ENCODE measurements at regions not wholly inside any gene's neighbourhood (a gene's known extent, or its start where the extent isn't known, plus 50 kb on each side); places are given as distances from the start of the nearest gene placed in this dataset.

DNA sequence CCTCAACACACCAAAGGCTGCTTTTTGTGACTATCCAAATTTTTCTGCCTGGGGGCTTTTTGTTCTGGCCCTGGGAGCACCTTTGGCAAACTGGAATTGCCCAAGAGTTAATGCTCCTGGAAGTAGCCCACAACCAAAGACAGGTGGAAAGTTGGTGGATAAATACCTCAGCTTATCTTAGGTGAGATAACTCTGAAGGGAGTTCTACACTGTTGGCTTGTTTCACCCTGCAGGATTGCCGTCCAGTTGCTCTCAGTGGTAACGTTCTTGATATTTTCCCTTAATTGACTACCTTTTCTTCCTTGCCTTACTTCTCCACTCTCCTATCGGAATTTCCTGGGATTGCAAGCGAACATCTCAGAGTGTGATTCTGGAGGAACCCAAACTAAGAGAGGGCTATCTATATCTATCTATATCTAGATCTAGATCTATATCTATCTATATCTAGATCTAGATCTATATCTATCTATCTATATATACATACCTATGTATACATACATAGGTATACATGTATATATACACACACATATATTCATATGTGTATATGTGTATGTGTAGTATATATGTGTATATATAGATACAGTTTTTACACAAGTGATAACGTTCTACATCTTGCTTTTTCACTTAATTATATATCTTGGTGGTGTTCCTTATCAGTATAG is 82.6 kb upstream of the DHX15 start:
- no peak overlapping the region for H3K9ac ChIP-seq (ENCODE audit: low read depth in 1 of 2, low read length in 2 of 2)
- no peak overlapping the region for H3K4me3 ChIP-seq (ENCODE audit: low read depth in 1 of 2, low read length in 2 of 2)
- H3K27ac ChIP-seq (ENCODE audit: low read depth, low read length): no peak overlapping the region
- H3K27me3 ChIP-seq (ENCODE audit: control insufficient read depth in 1 of 2, insufficient read depth in 2 of 2, low read length in 2 of 2): no peaks in the 10 kb centered on the region
- no peaks in the 10 kb centered on the region for H3K36me3 ChIP-seq (ENCODE audit: control insufficient read depth in 1 of 2, insufficient read depth in 2 of 2, low read length in 2 of 2)
- no peaks in the 10 kb centered on the region for H3K9me3 ChIP-seq (ENCODE audit: control insufficient read depth in 1 of 2, low read length in 2 of 2)
- H3K4me1 ChIP-seq (ENCODE audit: control insufficient read depth in 1 of 2, insufficient read depth in 2 of 2, low read length in 2 of 2): no peaks in the 10 kb centered on the region

DNA sequence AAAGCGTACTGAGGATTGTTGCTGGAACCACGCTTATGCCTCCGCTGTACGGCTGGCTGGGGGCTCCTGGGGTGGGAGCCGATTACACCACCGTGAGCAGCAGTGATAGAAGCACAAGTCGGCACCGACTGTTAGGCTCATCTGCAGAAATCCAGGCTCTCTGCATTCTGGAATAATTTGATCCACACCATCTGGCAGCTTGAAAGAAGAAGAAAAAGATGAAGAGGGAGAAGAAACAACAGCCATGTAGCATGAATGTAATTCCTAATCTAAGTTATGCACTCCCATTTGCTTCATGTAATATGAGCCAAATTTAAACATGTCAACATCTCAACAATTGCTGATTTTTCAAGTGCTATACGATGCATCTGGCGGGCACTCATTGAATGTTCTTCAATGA is 84.6 kb upstream of the DHX15 start:
- Histone ChIP-seq H3K4me1 (ENCODE audit: control insufficient read depth in 1 of 2, insufficient read depth in 2 of 2, low read length in 2 of 2) (no peaks in the 10 kb centered on the region), H3K9ac (ENCODE audit: low read depth in 1 of 2, low read length in 2 of 2) (no peak overlapping the region), H3K4me3 (ENCODE audit: low read depth in 1 of 2, low read length in 2 of 2) (no peak overlapping the region), H3K36me3 (ENCODE audit: control insufficient read depth in 1 of 2, insufficient read depth in 2 of 2, low read length in 2 of 2) (no peaks in the 10 kb centered on the region), H3K27ac (ENCODE audit: low read depth, low read length) (no peak overlapping the region), H3K27me3 (ENCODE audit: control insufficient read depth in 1 of 2, insufficient read depth in 2 of 2, low read length in 2 of 2) (no peaks in the 10 kb centered on the region), H3K9me3 (ENCODE audit: control insufficient read depth in 1 of 2, low read length in 2 of 2) (no peaks in the 10 kb centered on the region)

DNA sequence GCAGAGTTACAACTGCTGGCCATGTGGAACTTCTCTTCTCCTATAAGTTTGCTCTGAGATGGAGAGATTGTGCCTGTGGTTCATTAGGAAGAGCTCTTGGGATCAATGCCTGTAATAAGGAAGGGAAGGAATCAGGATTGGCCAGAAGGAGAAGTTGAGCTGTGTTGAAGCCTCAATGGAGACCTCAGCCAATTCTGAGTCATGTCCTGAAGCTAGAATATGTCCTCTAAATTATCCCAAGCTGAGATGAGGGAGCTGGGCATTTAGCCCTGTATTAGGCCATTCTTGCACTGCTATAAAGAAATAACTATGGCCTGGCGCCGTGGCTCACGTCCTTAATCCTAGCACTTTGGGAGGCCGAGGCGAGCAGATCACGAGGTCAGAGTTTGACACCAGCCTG is 85.4 kb upstream of the DHX15 start:
- H3K9me3 ChIP-seq (ENCODE audit: control insufficient read depth in 1 of 2, low read length in 2 of 2): no peaks in the 10 kb centered on the region
- no peak overlapping the region for H3K27ac ChIP-seq (ENCODE audit: low read depth, low read length)
- no peaks in the 10 kb centered on the region for H3K27me3 ChIP-seq (ENCODE audit: control insufficient read depth in 1 of 2, insufficient read depth in 2 of 2, low read length in 2 of 2)
- H3K36me3 ChIP-seq (ENCODE audit: control insufficient read depth in 1 of 2, insufficient read depth in 2 of 2, low read length in 2 of 2): no peaks in the 10 kb centered on the region
- no peak overlapping the region for H3K9ac ChIP-seq (ENCODE audit: low read depth in 1 of 2, low read length in 2 of 2)
- H3K4me3 ChIP-seq (ENCODE audit: low read depth in 1 of 2, low read length in 2 of 2): no peak overlapping the region
- no peaks in the 10 kb centered on the region for H3K4me1 ChIP-seq (ENCODE audit: control insufficient read depth in 1 of 2, insufficient read depth in 2 of 2, low read length in 2 of 2)

DNA sequence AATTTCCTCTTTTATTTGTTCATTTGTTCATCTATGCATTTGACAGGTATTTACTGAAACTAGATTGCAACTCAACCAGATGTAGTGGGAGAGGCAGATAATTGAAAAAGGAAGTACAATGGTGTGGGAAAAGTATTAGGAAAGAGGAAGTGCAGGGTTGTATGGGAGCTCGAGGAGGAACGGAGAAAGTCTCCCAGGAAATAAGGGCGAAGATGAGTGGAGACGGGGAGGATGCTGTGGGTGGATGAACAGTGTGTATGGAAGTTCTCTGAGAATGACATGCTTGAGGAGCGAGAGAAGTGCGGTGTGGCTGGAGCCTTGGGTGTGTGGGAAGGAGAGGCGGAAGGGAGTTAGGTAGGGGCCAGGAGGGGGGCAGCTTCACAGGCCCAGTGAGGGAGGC is 87.5 kb upstream of the DHX15 start:
- Histone ChIP-seq H3K27ac (ENCODE audit: low read depth, low read length) (no peak overlapping the region), H3K4me3 (ENCODE audit: low read depth in 1 of 2, low read length in 2 of 2) (no peak overlapping the region), H3K9me3 (ENCODE audit: control insufficient read depth in 1 of 2, low read length in 2 of 2) (peaks cover 0 to 3% of the 10 kb centered on the region in 2 donors), H3K9ac (ENCODE audit: low read depth in 1 of 2, low read length in 2 of 2) (no peak overlapping the region), H3K4me1 (ENCODE audit: control insufficient read depth in 1 of 2, insufficient read depth in 2 of 2, low read length in 2 of 2) (no peaks in the 10 kb centered on the region), H3K36me3 (ENCODE audit: control insufficient read depth in 1 of 2, insufficient read depth in 2 of 2, low read length in 2 of 2) (no peaks in the 10 kb centered on the region), H3K27me3 (ENCODE audit: control insufficient read depth in 1 of 2, insufficient read depth in 2 of 2, low read length in 2 of 2) (no peaks in the 10 kb centered on the region)

DNA sequence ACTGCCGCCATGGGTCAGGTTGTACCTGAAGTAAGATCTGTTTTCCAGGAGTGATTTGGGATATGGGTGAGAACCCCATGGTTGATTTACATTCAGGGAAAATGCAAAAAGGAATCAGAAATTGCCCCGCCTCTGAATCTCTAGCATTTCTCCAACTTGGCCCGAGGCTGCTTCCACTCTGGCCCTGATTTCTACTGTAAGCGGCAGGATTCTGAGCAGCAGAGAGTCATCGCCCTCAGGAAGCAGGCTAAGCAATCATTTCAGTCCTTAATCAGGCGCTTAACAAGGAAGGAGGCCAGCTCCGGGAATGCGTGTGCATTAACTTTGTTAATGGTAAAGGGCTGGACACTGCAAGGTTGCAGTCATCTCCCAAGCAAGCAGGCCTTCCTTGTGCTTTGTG is 88.5 kb upstream of the DHX15 start:
- Histone ChIP-seq H3K4me1 (ENCODE audit: control insufficient read depth in 1 of 2, insufficient read depth in 2 of 2, low read length in 2 of 2) (no peaks in the 10 kb centered on the region), H3K27ac (ENCODE audit: low read depth, low read length) (no peak overlapping the region), H3K9ac (ENCODE audit: low read depth in 1 of 2, low read length in 2 of 2) (no peak overlapping the region), H3K9me3 (ENCODE audit: control insufficient read depth in 1 of 2, low read length in 2 of 2) (peaks cover 0 to 3% of the 10 kb centered on the region in 2 donors), H3K27me3 (ENCODE audit: control insufficient read depth in 1 of 2, insufficient read depth in 2 of 2, low read length in 2 of 2) (no peaks in the 10 kb centered on the region), H3K36me3 (ENCODE audit: control insufficient read depth in 1 of 2, insufficient read depth in 2 of 2, low read length in 2 of 2) (no peaks in the 10 kb centered on the region), H3K4me3 (ENCODE audit: low read depth in 1 of 2, low read length in 2 of 2) (no peak overlapping the region)

DNA sequence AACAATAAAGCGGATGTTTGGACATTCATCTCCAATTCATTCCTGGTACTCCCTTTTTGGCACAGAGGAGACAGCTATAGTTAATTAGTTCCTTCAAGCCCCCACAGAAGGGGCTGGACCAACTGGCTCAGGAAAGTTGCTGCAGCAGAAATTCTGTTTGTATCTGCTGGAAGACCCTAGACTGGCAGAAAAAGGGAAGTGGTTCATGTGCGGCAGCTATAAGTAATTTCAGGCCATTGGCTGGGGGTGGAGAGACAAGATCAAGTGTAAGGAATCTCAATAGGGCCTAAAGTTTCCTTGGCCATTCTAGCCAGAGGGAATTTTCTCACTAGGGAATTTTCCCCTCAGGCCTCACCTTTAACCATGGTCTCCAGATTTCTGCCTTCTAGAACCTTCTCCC is 89.9 kb upstream of the DHX15 start:
- Histone ChIP-seq H3K9ac (ENCODE audit: low read depth in 1 of 2, low read length in 2 of 2) (no peak overlapping the region), H3K4me3 (ENCODE audit: low read depth in 1 of 2, low read length in 2 of 2) (no peak overlapping the region), H3K27me3 (ENCODE audit: control insufficient read depth in 1 of 2, insufficient read depth in 2 of 2, low read length in 2 of 2) (no peaks in the 10 kb centered on the region), H3K27ac (ENCODE audit: low read depth, low read length) (no peak overlapping the region), H3K4me1 (ENCODE audit: control insufficient read depth in 1 of 2, insufficient read depth in 2 of 2, low read length in 2 of 2) (no peaks in the 10 kb centered on the region), H3K9me3 (ENCODE audit: control insufficient read depth in 1 of 2, low read length in 2 of 2) (peaks cover 0 to 3% of the 10 kb centered on the region in 2 donors), H3K36me3 (ENCODE audit: control insufficient read depth in 1 of 2, insufficient read depth in 2 of 2, low read length in 2 of 2) (no peaks in the 10 kb centered on the region)

DNA sequence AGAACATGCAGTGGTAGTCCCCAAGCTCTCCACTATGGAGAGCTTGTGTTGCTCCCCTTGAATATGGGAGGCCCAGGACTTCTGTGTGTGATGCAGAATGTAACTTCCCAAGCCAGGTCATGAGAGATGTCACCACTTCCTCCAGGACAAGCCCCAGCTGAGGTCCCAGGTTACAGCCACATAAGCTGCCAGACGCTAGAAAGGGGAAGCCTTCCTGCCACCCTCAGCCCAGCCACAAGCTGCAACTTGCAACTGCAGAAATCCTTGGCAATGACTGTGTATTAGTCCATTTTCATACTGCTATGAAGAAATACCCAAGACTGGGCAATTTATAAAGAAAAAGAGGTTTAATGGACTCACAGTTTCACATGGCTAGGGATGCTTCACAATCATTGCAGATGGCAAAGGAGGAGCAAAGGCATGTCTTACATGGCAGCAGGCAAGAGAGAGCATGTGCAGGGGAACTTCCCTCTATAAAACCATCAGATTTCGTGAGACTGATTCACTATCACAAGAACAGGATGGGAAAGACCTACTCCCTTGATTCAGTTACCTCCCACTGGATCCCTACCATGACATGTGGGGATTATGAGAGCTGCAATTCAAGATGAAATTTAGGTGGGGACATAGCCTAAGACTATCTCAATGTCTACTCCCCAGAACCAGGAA is 91.5 kb upstream of the DHX15 start:
- H3K27ac ChIP-seq (ENCODE audit: low read depth, low read length): no peak overlapping the region
- no peaks in the 10 kb centered on the region for H3K36me3 ChIP-seq (ENCODE audit: control insufficient read depth in 1 of 2, insufficient read depth in 2 of 2, low read length in 2 of 2)
- no peaks in the 10 kb centered on the region for H3K4me1 ChIP-seq (ENCODE audit: control insufficient read depth in 1 of 2, insufficient read depth in 2 of 2, low read length in 2 of 2)
- H3K9ac ChIP-seq (ENCODE audit: low read depth in 1 of 2, low read length in 2 of 2): no peak overlapping the region
- H3K27me3 ChIP-seq (ENCODE audit: control insufficient read depth in 1 of 2, insufficient read depth in 2 of 2, low read length in 2 of 2): no peaks in the 10 kb centered on the region
- peaks cover 0 to 3% of the 10 kb centered on the region in 2 donors for H3K9me3 ChIP-seq (ENCODE audit: control insufficient read depth in 1 of 2, low read length in 2 of 2)
- no peak overlapping the region for H3K4me3 ChIP-seq (ENCODE audit: low read depth in 1 of 2, low read length in 2 of 2)

DNA sequence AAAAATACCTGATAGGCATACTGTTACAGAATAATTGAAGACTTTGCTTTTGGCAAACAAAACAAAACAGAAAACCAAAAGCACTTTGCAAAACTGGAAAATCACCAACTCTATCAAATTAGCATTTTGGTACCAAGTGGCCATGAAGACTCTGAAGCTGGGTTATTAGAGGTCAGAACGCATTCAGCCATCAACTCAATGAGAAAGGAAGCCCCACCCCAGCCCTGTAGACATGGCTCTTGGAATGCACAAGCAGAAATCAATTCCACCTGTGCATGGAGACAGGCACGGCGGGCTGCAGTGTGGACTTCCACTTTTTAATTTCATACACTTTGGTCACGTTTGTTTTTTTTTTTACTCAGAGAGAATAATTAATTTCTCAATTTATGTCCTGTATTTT is 93.6 kb upstream of the DHX15 start:
- no peaks in the 10 kb centered on the region for H3K27me3 ChIP-seq (ENCODE audit: control insufficient read depth in 1 of 2, insufficient read depth in 2 of 2, low read length in 2 of 2)
- H3K4me3 ChIP-seq (ENCODE audit: low read depth in 1 of 2, low read length in 2 of 2): no peak overlapping the region
- peaks cover 0 to 3% of the 10 kb centered on the region in 2 donors for H3K9me3 ChIP-seq (ENCODE audit: control insufficient read depth in 1 of 2, low read length in 2 of 2)
- no peak overlapping the region for H3K9ac ChIP-seq (ENCODE audit: low read depth in 1 of 2, low read length in 2 of 2)
- H3K4me1 ChIP-seq (ENCODE audit: control insufficient read depth in 1 of 2, insufficient read depth in 2 of 2, low read length in 2 of 2): no peaks in the 10 kb centered on the region
- no peak overlapping the region for H3K27ac ChIP-seq (ENCODE audit: low read depth, low read length)
- H3K36me3 ChIP-seq (ENCODE audit: control insufficient read depth in 1 of 2, insufficient read depth in 2 of 2, low read length in 2 of 2): no peaks in the 10 kb centered on the region

DNA sequence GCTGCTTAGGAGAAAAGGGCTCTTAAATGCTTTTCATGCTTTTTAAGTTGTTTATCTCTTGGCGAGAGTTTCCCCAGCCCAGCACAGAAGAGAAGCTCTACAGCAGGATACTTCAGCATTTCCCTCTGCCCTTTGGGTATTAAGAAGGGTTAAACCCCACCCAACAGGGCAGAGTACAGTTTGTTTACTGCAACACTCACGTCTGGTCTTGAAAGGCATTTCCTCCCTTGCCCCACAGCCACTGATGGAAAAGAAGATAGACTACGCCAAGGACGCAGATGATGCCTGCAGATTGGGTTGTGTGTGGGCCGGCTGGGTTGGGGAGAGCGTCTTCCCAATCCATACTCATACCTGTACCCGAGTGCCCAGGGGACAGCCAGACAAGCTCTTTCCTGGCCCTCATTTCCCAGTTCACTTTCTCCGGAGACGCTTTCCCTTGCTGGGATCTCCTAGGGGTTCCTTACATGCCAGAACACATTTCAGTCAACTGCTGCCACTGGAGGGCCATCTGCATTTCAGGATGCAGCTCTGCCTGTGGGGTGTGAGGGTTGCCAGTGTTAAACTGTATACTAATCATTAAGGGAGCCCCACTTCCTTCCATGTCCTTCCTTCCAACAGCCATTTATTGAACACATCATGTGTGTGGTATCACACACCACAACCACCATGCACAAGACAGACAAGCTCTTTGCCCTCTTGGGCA is 96.5 kb upstream of the DHX15 start:
- no peaks in the 10 kb centered on the region for H3K27me3 ChIP-seq (ENCODE audit: control insufficient read depth in 1 of 2, insufficient read depth in 2 of 2, low read length in 2 of 2)
- no peak overlapping the region for H3K27ac ChIP-seq (ENCODE audit: low read depth, low read length)
- no peaks in the 10 kb centered on the region for H3K4me1 ChIP-seq (ENCODE audit: control insufficient read depth in 1 of 2, insufficient read depth in 2 of 2, low read length in 2 of 2)
- no peak overlapping the region for H3K9ac ChIP-seq (ENCODE audit: low read depth in 1 of 2, low read length in 2 of 2)
- no peak overlapping the region for H3K4me3 ChIP-seq (ENCODE audit: low read depth in 1 of 2, low read length in 2 of 2)
- no peaks in the 10 kb centered on the region for H3K36me3 ChIP-seq (ENCODE audit: control insufficient read depth in 1 of 2, insufficient read depth in 2 of 2, low read length in 2 of 2)
- H3K9me3 ChIP-seq (ENCODE audit: control insufficient read depth in 1 of 2, low read length in 2 of 2): peaks cover 0 to 3% of the 10 kb centered on the region in 2 donors

DNA sequence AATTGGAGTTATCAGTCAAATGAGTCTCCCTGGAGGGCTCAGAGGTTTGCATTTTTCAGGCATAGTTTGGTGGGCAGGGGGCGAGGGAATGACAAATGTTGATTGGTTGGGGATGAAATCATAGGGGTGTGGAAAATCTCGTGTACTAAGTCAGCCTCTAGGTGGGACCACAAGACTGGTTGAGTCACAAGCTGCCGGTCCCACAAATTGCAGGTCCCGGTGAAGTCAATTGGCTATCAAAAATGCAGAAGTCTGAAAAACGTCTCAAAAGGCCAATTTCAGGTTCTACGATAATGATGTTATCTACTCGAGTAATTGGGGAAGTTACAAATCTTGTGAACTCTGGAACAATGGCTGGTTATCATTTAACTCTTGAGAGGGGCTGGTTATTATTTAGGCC is 98.8 kb upstream of the DHX15 start:
- Histone ChIP-seq H3K9me3 (ENCODE audit: control insufficient read depth in 1 of 2, low read length in 2 of 2) (no peaks in the 10 kb centered on the region), H3K27me3 (ENCODE audit: control insufficient read depth in 1 of 2, insufficient read depth in 2 of 2, low read length in 2 of 2) (no peaks in the 10 kb centered on the region), H3K36me3 (ENCODE audit: control insufficient read depth in 1 of 2, insufficient read depth in 2 of 2, low read length in 2 of 2) (no peaks in the 10 kb centered on the region), H3K4me3 (ENCODE audit: low read depth in 1 of 2, low read length in 2 of 2) (no peak overlapping the region), H3K9ac (ENCODE audit: low read depth in 1 of 2, low read length in 2 of 2) (no peak overlapping the region), H3K27ac (ENCODE audit: low read depth, low read length) (no peak overlapping the region), H3K4me1 (ENCODE audit: control insufficient read depth in 1 of 2, insufficient read depth in 2 of 2, low read length in 2 of 2) (no peaks in the 10 kb centered on the region)
